ENCODE measurements at regions not wholly inside any gene's neighbourhood (a gene's known extent, or its start where the extent isn't known, plus 50 kb on each side); places are given as distances from the start of the nearest gene placed in this dataset.

- ATAC-seq (replicated peaks) (no peak), DNase-seq (no peak)
- H3K4me3 Mint-ChIP-seq: no peak overlapping the region
- no peaks in the 10 kb centered on the region for H3K9me3 Mint-ChIP-seq
- H3K36me3 Mint-ChIP-seq: no peaks in the 10 kb centered on the region
- no peak overlapping the region for H3K27ac Mint-ChIP-seq
- H3K27me3 Mint-ChIP-seq: peaks cover 0 to 14% of the 10 kb centered on the region in 2 donors
- H3K4me1 Mint-ChIP-seq: peaks cover 7 to 17% of the 10 kb centered on the region in 2 donors
Measured at GRCh38 chrX:43510209-43510608, 145.9 kb upstream of the MAOA start.

DNA sequence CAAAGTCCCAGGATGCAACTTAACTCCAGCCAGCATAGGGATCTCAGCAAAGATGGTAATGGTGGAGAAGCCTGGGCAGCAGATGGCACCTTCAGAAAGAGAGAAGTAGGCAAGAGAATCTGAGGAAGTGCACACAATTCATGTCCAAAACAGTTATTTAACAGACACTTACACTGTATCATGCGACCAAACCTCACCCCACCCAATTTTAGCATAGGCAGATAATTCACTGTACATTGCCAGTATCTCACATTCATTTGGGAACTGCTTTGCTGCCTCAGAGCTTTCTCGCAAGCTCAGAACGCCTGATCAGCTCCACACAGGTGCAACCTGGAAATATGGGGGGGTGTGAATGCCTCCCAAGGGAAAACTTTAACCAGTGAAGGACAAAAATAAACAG is 143.0 kb upstream of the MAOA start:
- ATAC-seq (replicated peaks): peak in 1 of 2 donors; percentile 34
- Mint-ChIP-seq H3K9me3 (no peaks in the 10 kb centered on the region), H3K36me3 (no peaks in the 10 kb centered on the region), H3K4me1 (peaks cover 7 to 17% of the 10 kb centered on the region in 2 donors), H3K27ac (no peak overlapping the region), H3K4me3 (no peak overlapping the region), H3K27me3 (peaks cover 0 to 9% of the 10 kb centered on the region in 2 donors)
- peak; percentile 1 for DNase-seq

- Mint-ChIP-seq H3K4me3 (no peak overlapping the region), H3K27ac (no peak overlapping the region), H3K27me3 (peaks cover 0 to 9% of the 10 kb centered on the region in 2 donors), H3K36me3 (no peaks in the 10 kb centered on the region), H3K4me1 (peaks cover 7 to 17% of the 10 kb centered on the region in 2 donors), H3K9me3 (no peaks in the 10 kb centered on the region)
- DNase-seq (no peak), ATAC-seq (replicated peaks) (no peak)
Measured at GRCh38 chrX:43514820-43515219, 141.3 kb upstream of the MAOA start.

GRCh38 chrX:43522582-43522981 is 133.5 kb upstream of the MAOA start:
- Mint-ChIP-seq H3K27me3 (peaks cover 0 to 17% of the 10 kb centered on the region in 2 donors), H3K4me3 (no peak overlapping the region), H3K4me1 (peaks cover 0 to 2% of the 10 kb centered on the region in 2 donors), H3K27ac (no peak overlapping the region), H3K9me3 (peaks cover 0 to 1% of the 10 kb centered on the region in 2 donors), H3K36me3 (peaks cover 0 to 3% of the 10 kb centered on the region in 2 donors)
- DNase-seq (no peak), ATAC-seq (replicated peaks) (no peak)

GRCh38 chrX:43525901-43526610 is 130.0 kb upstream of the MAOA start:
- peaks cover 0 to 2% of the 10 kb centered on the region in 2 donors for H3K4me1 Mint-ChIP-seq
- ATAC-seq (replicated peaks): no peak
- no peak overlapping the region for H3K4me3 Mint-ChIP-seq
- H3K9me3 Mint-ChIP-seq: peaks cover 0 to 1% of the 10 kb centered on the region in 2 donors
- peaks cover 7 to 27% of the 10 kb centered on the region in 2 donors for H3K27me3 Mint-ChIP-seq
- H3K36me3 Mint-ChIP-seq: peaks cover 0 to 3% of the 10 kb centered on the region in 2 donors
- no peak for DNase-seq
- H3K27ac Mint-ChIP-seq: no peak overlapping the region

- DNase-seq (no peak), ATAC-seq (replicated peaks) (no peak)
- no peaks in the 10 kb centered on the region for H3K9me3 Mint-ChIP-seq
- H3K27me3 Mint-ChIP-seq: peaks cover 13 to 31% of the 10 kb centered on the region in 2 donors
- peaks cover 0 to 2% of the 10 kb centered on the region in 2 donors for H3K4me1 Mint-ChIP-seq
- no peak overlapping the region for H3K27ac Mint-ChIP-seq
- H3K4me3 Mint-ChIP-seq: no peak overlapping the region
- peaks cover 0 to 3% of the 10 kb centered on the region in 2 donors for H3K36me3 Mint-ChIP-seq
Measured at GRCh38 chrX:43526878-43527277, 129.2 kb upstream of the MAOA start.

- H3K27me3 Mint-ChIP-seq: peaks cover 13 to 32% of the 10 kb centered on the region in 2 donors
- DNase-seq (no peak), ATAC-seq (replicated peaks) (no peak)
- H3K27ac Mint-ChIP-seq: no peak overlapping the region
- peaks cover 0 to 3% of the 10 kb centered on the region in 2 donors for H3K36me3 Mint-ChIP-seq
- no peak overlapping the region for H3K4me3 Mint-ChIP-seq
- H3K4me1 Mint-ChIP-seq: peaks cover 0 to 2% of the 10 kb centered on the region in 2 donors
- no peaks in the 10 kb centered on the region for H3K9me3 Mint-ChIP-seq
Measured at GRCh38 chrX:43527801-43528200, 128.3 kb upstream of the MAOA start.

- no peak overlapping the region for H3K4me3 Mint-ChIP-seq
- peaks cover 9 to 11% of the 10 kb centered on the region in 2 donors for H3K9me3 Mint-ChIP-seq
Measured at GRCh38 chrX:43530837-43531236, 125.3 kb upstream of the MAOA start.

GRCh38 chrX:43540318-43540717 is 115.8 kb upstream of the MAOA start:
- H3K36me3 Mint-ChIP-seq: no peaks in the 10 kb centered on the region
- no peak overlapping the region for H3K27ac Mint-ChIP-seq
- H3K9me3 Mint-ChIP-seq: peaks cover 0 to 1% of the 10 kb centered on the region in 2 donors
- H3K4me3 Mint-ChIP-seq: no peak overlapping the region
- peaks cover 0 to 7% of the 10 kb centered on the region in 2 donors for H3K4me1 Mint-ChIP-seq
- ATAC-seq (replicated peaks): no peak
- no peak for DNase-seq
- no peaks in the 10 kb centered on the region for H3K27me3 Mint-ChIP-seq

More at GRCh38 chrX:43530837-43531236, 125.3 kb upstream of the MAOA start:
- Mint-ChIP-seq H3K27ac (no peak overlapping the region), H3K36me3 (no peaks in the 10 kb centered on the region), H3K27me3 (peaks cover 13 to 32% of the 10 kb centered on the region in 2 donors), H3K4me1 (peaks cover 0 to 2% of the 10 kb centered on the region in 2 donors)
- DNase-seq (no peak), ATAC-seq (replicated peaks) (no peak)

GRCh38 chrX:43551590-43551989 is 104.5 kb upstream of the MAOA start:
- H3K9me3 Mint-ChIP-seq: peaks cover 0 to 3% of the 10 kb centered on the region in 2 donors
- no peak for DNase-seq
- H3K27ac Mint-ChIP-seq: no peak overlapping the region
- no peak overlapping the region for H3K4me3 Mint-ChIP-seq
- peaks cover 0 to 5% of the 10 kb centered on the region in 2 donors for H3K27me3 Mint-ChIP-seq
- H3K4me1 Mint-ChIP-seq: peaks cover 0 to 4% of the 10 kb centered on the region in 2 donors
- H3K36me3 Mint-ChIP-seq: no peaks in the 10 kb centered on the region
- no peak for ATAC-seq (replicated peaks)

- no peak for DNase-seq
- peaks cover 0 to 9% of the 10 kb centered on the region in 2 donors for H3K27me3 Mint-ChIP-seq
- H3K4me1 Mint-ChIP-seq: peaks cover 0 to 4% of the 10 kb centered on the region in 2 donors
- no peaks in the 10 kb centered on the region for H3K36me3 Mint-ChIP-seq
- H3K9me3 Mint-ChIP-seq: peaks cover 0 to 3% of the 10 kb centered on the region in 2 donors
- no peak for ATAC-seq (replicated peaks)
- H3K27ac Mint-ChIP-seq: no peak overlapping the region
- no peak overlapping the region for H3K4me3 Mint-ChIP-seq
Measured at GRCh38 chrX:43552156-43552555, 103.9 kb upstream of the MAOA start.

DNA sequence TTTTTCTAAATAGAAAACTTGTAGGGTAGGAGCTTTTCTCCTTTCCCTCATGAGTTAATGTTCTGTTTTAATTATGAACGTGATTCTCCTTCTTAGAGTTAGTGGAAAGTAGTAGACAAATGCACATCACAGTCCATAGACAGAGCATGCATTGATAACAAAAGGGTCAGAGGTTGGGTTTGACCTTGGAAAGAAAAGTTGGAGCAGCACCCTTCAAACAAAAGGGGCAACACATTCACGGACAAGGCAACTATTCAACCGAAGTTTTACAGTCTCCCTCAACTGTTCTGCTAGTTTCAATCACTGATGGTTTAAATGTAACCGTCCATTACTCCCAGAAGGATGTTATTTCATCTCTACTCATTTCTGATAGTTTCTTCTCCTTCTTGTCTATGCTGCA is 103.4 kb upstream of the MAOA start:
- no peak overlapping the region for H3K27ac Mint-ChIP-seq
- H3K9me3 Mint-ChIP-seq: peaks cover 0 to 3% of the 10 kb centered on the region in 2 donors
- peaks cover 0 to 4% of the 10 kb centered on the region in 2 donors for H3K4me1 Mint-ChIP-seq
- H3K4me3 Mint-ChIP-seq: no peak overlapping the region
- no peaks in the 10 kb centered on the region for H3K36me3 Mint-ChIP-seq
- ATAC-seq (replicated peaks) (no peak), DNase-seq (no peak)
- H3K27me3 Mint-ChIP-seq: peaks cover 0 to 9% of the 10 kb centered on the region in 2 donors

- H3K4me1 Mint-ChIP-seq: peaks cover 0 to 4% of the 10 kb centered on the region in 2 donors
- no peak for DNase-seq
- peaks cover 0 to 6% of the 10 kb centered on the region in 2 donors for H3K27me3 Mint-ChIP-seq
- peaks cover 0 to 2% of the 10 kb centered on the region in 2 donors for H3K9me3 Mint-ChIP-seq
- no peak overlapping the region for H3K4me3 Mint-ChIP-seq
- H3K27ac Mint-ChIP-seq: no peak overlapping the region
- no peaks in the 10 kb centered on the region for H3K36me3 Mint-ChIP-seq
- ATAC-seq (replicated peaks): no peak
Measured at GRCh38 chrX:43553257-43553656, 102.8 kb upstream of the MAOA start.

- DNase-seq (no peak), ATAC-seq (replicated peaks) (no peak)
- no peaks in the 10 kb centered on the region for H3K36me3 Mint-ChIP-seq
- no peak overlapping the region for H3K4me3 Mint-ChIP-seq
- H3K27ac Mint-ChIP-seq: no peak overlapping the region
- H3K4me1 Mint-ChIP-seq: peaks cover 3 to 9% of the 10 kb centered on the region in 2 donors
- H3K27me3 Mint-ChIP-seq: peaks cover 0 to 4% of the 10 kb centered on the region in 2 donors
- H3K9me3 Mint-ChIP-seq: no peaks in the 10 kb centered on the region
Measured at GRCh38 chrX:43556207-43556606, 99.9 kb upstream of the MAOA start.

DNA sequence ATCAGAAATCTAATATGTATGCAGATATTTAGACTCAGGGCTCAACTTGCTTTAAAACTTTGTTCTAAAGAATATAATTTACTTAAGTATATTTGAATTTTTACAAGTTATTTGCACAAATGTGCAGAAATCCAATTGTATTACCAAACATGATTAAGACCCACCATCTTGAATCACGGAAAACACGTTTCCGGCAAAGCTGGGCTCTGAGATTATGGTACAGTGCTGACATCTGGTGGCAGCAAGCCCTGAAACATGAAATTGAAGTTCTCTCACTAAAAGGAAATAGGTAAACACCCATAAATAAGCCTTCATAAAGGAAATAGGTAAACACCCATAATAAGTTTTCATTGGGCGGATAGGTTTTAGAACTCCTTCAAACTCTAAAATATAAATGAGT is 98.3 kb upstream of the MAOA start:
- peaks cover 3 to 5% of the 10 kb centered on the region in 2 donors for H3K4me1 Mint-ChIP-seq
- DNase-seq (peak; percentile 38), ATAC-seq (replicated peaks) (peak; percentile 34 to 38)
- H3K27ac Mint-ChIP-seq: no peak overlapping the region
- no peak overlapping the region for H3K4me3 Mint-ChIP-seq
- H3K27me3 Mint-ChIP-seq: peaks cover 0 to 4% of the 10 kb centered on the region in 2 donors
- no peaks in the 10 kb centered on the region for H3K9me3 Mint-ChIP-seq
- no peaks in the 10 kb centered on the region for H3K36me3 Mint-ChIP-seq
